ENCODE measurements at regions not wholly inside any gene's neighbourhood (a gene's known extent, or its start where the extent isn't known, plus 50 kb on each side); places are given as distances from the start of the nearest gene placed in this dataset.

DNA sequence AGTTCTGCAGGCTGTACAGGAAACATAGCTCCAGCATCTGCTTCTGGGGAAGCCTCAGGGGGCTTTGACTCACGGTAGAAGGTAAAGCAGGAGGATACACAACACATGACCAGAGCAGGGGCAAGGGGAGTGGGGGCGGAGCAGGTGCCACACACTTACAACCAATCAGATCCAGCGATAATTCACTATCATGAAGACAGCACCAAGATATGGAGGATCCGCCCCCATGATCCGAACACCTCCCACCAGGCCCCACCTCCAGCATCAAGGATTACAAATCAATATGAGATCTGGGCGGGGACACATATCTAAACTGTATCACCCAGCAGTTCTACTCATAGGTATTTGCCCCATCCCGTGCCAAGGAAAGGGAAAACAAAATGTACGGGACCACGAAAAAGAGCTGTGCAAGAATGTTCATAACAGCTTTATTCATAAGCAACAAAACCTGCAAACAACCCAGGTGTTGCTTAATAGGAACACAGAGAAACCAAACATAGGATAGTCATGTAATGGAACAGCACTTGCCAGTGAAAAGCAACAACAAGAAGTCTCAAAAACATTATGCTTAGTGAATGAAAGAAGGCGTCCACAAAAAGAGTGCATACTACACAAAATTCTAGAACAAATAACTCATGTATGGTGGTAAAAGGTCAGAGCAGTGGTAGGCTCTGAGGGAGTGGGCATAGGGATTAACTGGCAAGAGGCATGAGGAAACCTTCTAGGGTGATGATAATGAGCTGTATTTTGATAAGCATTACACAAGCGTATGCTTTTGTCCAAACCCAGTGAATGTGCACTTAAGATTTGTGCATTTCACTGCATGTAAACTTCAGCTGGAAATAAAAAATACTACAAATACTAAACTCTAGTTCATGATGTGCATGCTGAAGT is 130.9 kb upstream of the FAM9B start:
- no peaks in the 10 kb centered on the region for H3K9me3 ChIP-seq

GRCh38 chrX:9166584-9166944 is 132.6 kb upstream of the FAM9B start:
- no peak for DNase-seq (ENCODE audit: low spot score)
- TF ChIP-seq POLR2AphosphoS5 (IDR thresholded peaks at IDR 0.05) (no peak), POLR2A (IDR thresholded peaks at IDR 0.05) (no peak), CTCF (IDR thresholded peaks at IDR 0.05) (no peak)
- no peaks in the 10 kb centered on the region for H3K36me3 ChIP-seq
- no peaks in the 10 kb centered on the region for H3K9me3 ChIP-seq
- H3K27me3 ChIP-seq (replicated peaks; ENCODE audit: insufficient read depth): no peaks in the 10 kb centered on the region
- H3K4me3 ChIP-seq: no peak overlapping the region
- no peaks in the 10 kb centered on the region for H3K4me1 ChIP-seq (replicated peaks)
- 79% methylated on average over 1 of the region's 1 CpG for WGBS
- no peak overlapping the region for H3K27ac ChIP-seq
- intact Hi-C loops (cut with DNase I): no loop called here

More for the DNA sequence above, 130.9 kb upstream of the FAM9B start:
- Histone ChIP-seq H3K4me1 (replicated peaks) (no peaks in the 10 kb centered on the region), H3K36me3 (no peaks in the 10 kb centered on the region), H3K27ac (no peak overlapping the region), H3K27me3 (replicated peaks; ENCODE audit: insufficient read depth) (no peaks in the 10 kb centered on the region), H3K4me3 (no peak overlapping the region)
- DNase-seq (ENCODE audit: low spot score): no peak
- WGBS: 94% methylated on average over 7 of the region's 11 CpGs
- intact Hi-C loops (cut with DNase I): no loop called here
- TF ChIP-seq CTCF (IDR thresholded peaks at IDR 0.05) (no peak), POLR2AphosphoS5 (IDR thresholded peaks at IDR 0.05) (no peak), POLR2A (IDR thresholded peaks at IDR 0.05) (no peak)

GRCh38 chrX:9171841-9172463 is 138.0 kb upstream of the FAM9B start:
- TF ChIP-seq POLR2AphosphoS5 (IDR thresholded peaks at IDR 0.05) (no peak), CTCF (IDR thresholded peaks at IDR 0.05) (no peak), POLR2A (IDR thresholded peaks at IDR 0.05) (no peak)
- 82% methylated on average over 7 of the region's 7 CpGs for WGBS
- DNase-seq (ENCODE audit: low spot score): no peak
- no peaks in the 10 kb centered on the region for H3K9me3 ChIP-seq
- intact Hi-C loops (cut with DNase I): no loop called here
- no peaks in the 10 kb centered on the region for H3K27me3 ChIP-seq (replicated peaks; ENCODE audit: insufficient read depth)
- no peaks in the 10 kb centered on the region for H3K4me1 ChIP-seq (replicated peaks)
- H3K27ac ChIP-seq: no peak overlapping the region
- no peak overlapping the region for H3K4me3 ChIP-seq
- H3K36me3 ChIP-seq: no peaks in the 10 kb centered on the region

- intact Hi-C loops (cut with DNase I): no loop called here
- no peak for TF ChIP-seq POLR2AphosphoS5 (IDR thresholded peaks at IDR 0.05)
- TF ChIP-seq CTCF (IDR thresholded peaks at IDR 0.05): no peak
- TF ChIP-seq POLR2A (IDR thresholded peaks at IDR 0.05): no peak
- 84% methylated on average over 6 of the region's 6 CpGs for WGBS
- Histone ChIP-seq H3K9me3 (no peaks in the 10 kb centered on the region), H3K36me3 (no peaks in the 10 kb centered on the region), H3K27me3 (replicated peaks; ENCODE audit: insufficient read depth) (no peaks in the 10 kb centered on the region), H3K4me1 (replicated peaks) (no peaks in the 10 kb centered on the region), H3K27ac (no peak overlapping the region), H3K4me3 (no peak overlapping the region)
- no peak for DNase-seq (ENCODE audit: low spot score)
Observed at GRCh38 chrX:9172464-9172850, 138.5 kb upstream of the FAM9B start.

DNA sequence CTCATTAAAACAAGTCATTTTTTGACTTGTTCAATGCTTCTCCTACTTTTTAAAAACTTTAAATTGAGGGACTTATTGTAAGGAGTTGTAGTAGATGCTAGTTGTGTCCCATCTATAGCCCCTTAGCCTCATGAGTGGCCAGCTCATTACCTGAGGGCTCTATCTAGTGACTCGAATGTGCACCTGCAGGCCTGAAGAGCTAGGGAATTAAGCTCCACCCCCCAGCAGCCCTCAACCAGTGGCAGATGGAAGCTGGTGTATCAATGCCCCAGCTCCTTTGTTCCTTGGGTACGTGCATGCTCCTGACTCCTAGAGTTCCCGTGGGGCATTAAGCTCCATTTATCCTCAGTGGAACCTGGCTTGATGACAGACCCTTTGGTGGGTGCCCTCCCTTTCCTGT is 146.7 kb upstream of the FAM9B start:
- intact Hi-C loops (cut with DNase I): no loop called here
- Histone ChIP-seq H3K4me3 (no peak overlapping the region), H3K27ac (no peak overlapping the region), H3K4me1 (replicated peaks) (no peaks in the 10 kb centered on the region), H3K27me3 (replicated peaks; ENCODE audit: insufficient read depth) (no peaks in the 10 kb centered on the region), H3K36me3 (no peaks in the 10 kb centered on the region), H3K9me3 (no peaks in the 10 kb centered on the region)
- TF ChIP-seq POLR2A (IDR thresholded peaks at IDR 0.05): no peak
- no peak for TF ChIP-seq CTCF (IDR thresholded peaks at IDR 0.05)
- no peak for TF ChIP-seq POLR2AphosphoS5 (IDR thresholded peaks at IDR 0.05)
- no peak for DNase-seq (ENCODE audit: low spot score)
- WGBS: 100% methylated on average over 2 of the region's 3 CpGs
